GM12872 (cell line): ENCODE measurements at regions not wholly inside any gene's neighbourhood (a gene's known extent, or its start where the extent isn't known, plus 50 kb on each side); places are given as distances from the start of the nearest gene placed in this dataset.

ENCODE experiments used
- CTCF ChIP-seq: IDR thresholded peaks from 3 replicates; pipeline ENCODE4 v1.5.1; 2011; ENCODE audit warnings: low read depth, mild to moderate bottlenecking, low read length, moderate library complexity; ENCODE audit not compliant: insufficient read depth

- no peak for TF ChIP-seq CTCF
Measured at GRCh38 chr13:62706048-62706447, 1290.4 kb upstream of the PCDH20 start.

GRCh38 chr13:62704875-62705274 lies 1289.2 kb upstream of the PCDH20 start:
- no peak for TF ChIP-seq CTCF

- no peak for TF ChIP-seq CTCF
Measured at GRCh38 chr13:62702502-62702901, 1286.9 kb upstream of the PCDH20 start.

GRCh38 chr13:62697701-62698100 lies 1282.1 kb upstream of the PCDH20 start:
- TF ChIP-seq CTCF, result no peak

GRCh38 chr13:62696490-62696889 lies 1280.8 kb upstream of the PCDH20 start:
- no peak for TF ChIP-seq CTCF

GRCh38 chr13:62687732-62688131 lies 1272.1 kb upstream of the PCDH20 start:
- TF ChIP-seq CTCF, result no peak

GRCh38 chr13:62684359-62684758 lies 1268.7 kb upstream of the PCDH20 start:
- no peak for TF ChIP-seq CTCF

- no peak for TF ChIP-seq CTCF
Measured at GRCh38 chr13:62682788-62683187, 1267.1 kb upstream of the PCDH20 start.
